ENCODE measurements at regions not wholly inside any gene's neighbourhood (a gene's known extent, or its start where the extent isn't known, plus 50 kb on each side); places are given as distances from the start of the nearest gene placed in this dataset.

GRCh38 chr1:220997791-220998190, 118.5 kb downstream of the HLX start:
- TF ChIP-seq CTCF (IDR thresholded peaks at IDR 0.05) (no peak), POLR2A (IDR thresholded peaks at IDR 0.05) (no peak)

All from testis (tissue), 2 donors.